Mesenchymal stem cell (in vitro differentiated cells and primary cell): ENCODE measurements at regions not wholly inside any gene's neighbourhood (a gene's known extent, or its start where the extent isn't known, plus 50 kb on each side); places are given as distances from the start of the nearest gene placed in this dataset.
A peak's percentile ranks its signal among the peaks of the same experiment; 100 is the strongest.

Experiments used
- DNase-seq: peaks from one replicate; pipeline ENCODE4 v3.0.0-alpha.2; 2013
- H2AFZ ChIP-seq: one replicate; pipeline ENCODE4 v1.6.1; 2013; ENCODE audit warnings: low read depth, mild to moderate bottlenecking, control low read depth, inconsistent platforms, low read length, moderate library complexity
- H2AK5ac ChIP-seq: 2 replicates; pipeline ENCODE4 v1.6.1; 2013; ENCODE audit warnings: low read length, moderate library complexity, mild to moderate bottlenecking, inconsistent platforms; ENCODE audit not compliant: severe bottlenecking
- H2BK120ac ChIP-seq: one replicate; pipeline ENCODE4 v1.6.1; 2013; ENCODE audit warnings: low read depth, mild to moderate bottlenecking, inconsistent platforms, low read length, moderate library complexity
- H2BK12ac ChIP-seq, 2 experiments: one replicate each; pipeline ENCODE4 v1.6.1; 2013; ENCODE audit warnings: inconsistent platforms in 2 of 2, low read length in 2 of 2, mild to moderate bottlenecking in 2 of 2, moderate library complexity in 2 of 2, control low read depth in 1 of 2
- H2BK15ac ChIP-seq: one replicate; pipeline ENCODE4 v1.6.1; 2013; ENCODE audit warnings: mild to moderate bottlenecking, low read depth, inconsistent platforms; ENCODE audit not compliant: poor library complexity, severe bottlenecking
- H2BK5ac ChIP-seq: 2 replicates; pipeline ENCODE4 v1.6.1; 2013; ENCODE audit warnings: low read depth, mild to moderate bottlenecking, low read length, control low read depth, inconsistent platforms; ENCODE audit not compliant: poor library complexity, severe bottlenecking
- H3K14ac ChIP-seq, 2 experiments: one replicate each; pipeline ENCODE4 v1.6.1; 2013; ENCODE audit warnings: inconsistent platforms in 2 of 2, low read length in 2 of 2, control low read depth in 1 of 2, mild to moderate bottlenecking in 1 of 2, moderate library complexity in 1 of 2
- H3K18ac ChIP-seq, 2 experiments: one replicate each; pipeline ENCODE4 v1.6.1; 2013; ENCODE audit warnings: inconsistent platforms in 2 of 2, low read length in 2 of 2, control low read depth in 1 of 2, low read depth in 1 of 2, mild to moderate bottlenecking in 1 of 2
- H3K23ac ChIP-seq, 2 experiments: one replicate each; pipeline ENCODE4 v1.6.1; 2013; ENCODE audit warnings: inconsistent platforms in 2 of 2, low read length in 2 of 2, mild to moderate bottlenecking in 2 of 2, moderate library complexity in 2 of 2, control low read depth in 1 of 2
- H3K27ac ChIP-seq: 2 replicates; pipeline ENCODE4 v1.5.1; 2013; ENCODE audit warnings: mild to moderate bottlenecking, moderate library complexity, low read length, control low read depth, inconsistent platforms; ENCODE audit not compliant: poor library complexity, severe bottlenecking
- H3K27me3 ChIP-seq, 2 experiments: 2 replicates each; pipeline versions ENCODE4 v1.6.1 to v1.7.0; 2013; ENCODE audit warnings: low read length in 2 of 2, mild to moderate bottlenecking in 2 of 2, moderate library complexity in 2 of 2, control low read depth in 1 of 2, inconsistent platforms in 1 of 2; ENCODE audit not compliant: control insufficient read depth in 1 of 2, insufficient read depth in 1 of 2
- H3K36me3 ChIP-seq, 2 experiments: 2 replicates each; pipeline versions ENCODE4 v1.6.1 to v1.7.0; 2013; ENCODE audit warnings: low read length in 2 of 2, control low read depth in 1 of 2, inconsistent platforms in 1 of 2, low read depth in 1 of 2, mild to moderate bottlenecking in 1 of 2; ENCODE audit not compliant: insufficient read depth in 2 of 2, control insufficient read depth in 1 of 2
- H3K4ac ChIP-seq, 2 experiments: one replicate each; pipeline ENCODE4 v1.6.1; 2013; ENCODE audit warnings: inconsistent platforms in 2 of 2, low read length in 2 of 2, mild to moderate bottlenecking in 2 of 2, moderate library complexity in 2 of 2, control low read depth in 1 of 2, low read depth in 1 of 2
- H3K4me1 ChIP-seq: 2 replicates; pipeline ENCODE4 v1.6.1; 2013; ENCODE audit warnings: low read depth, low read length, control low read depth; ENCODE audit not compliant: control insufficient read depth, insufficient read depth
- H3K4me2 ChIP-seq: 2 replicates; pipeline ENCODE4 v1.6.1; 2013; ENCODE audit warnings: low read length, mild to moderate bottlenecking, inconsistent platforms; ENCODE audit not compliant: poor library complexity, severe bottlenecking
- H3K4me3 ChIP-seq, 2 experiments: 2 replicates each; pipeline versions ENCODE4 v1.5.1 to v1.7.0; 2013; ENCODE audit warnings: low read length in 2 of 2, mild to moderate bottlenecking in 2 of 2, control low read depth in 1 of 2, low read depth in 1 of 2; ENCODE audit not compliant: insufficient read depth in 1 of 2
- H3K79me1 ChIP-seq: replicated peaks from 2 replicates; pipeline ENCODE4 v1.6.1; 2013; ENCODE audit warnings: mild to moderate bottlenecking, control low read depth, low read length, inconsistent platforms; ENCODE audit not compliant: poor library complexity, severe bottlenecking
- H3K9ac ChIP-seq: 2 replicates; pipeline ENCODE4 v1.7.0; 2013; ENCODE audit warnings: mild to moderate bottlenecking, low read length, moderate library complexity
- H3K9me3 ChIP-seq: 2 replicates; pipeline ENCODE4 v1.7.0; 2013; ENCODE audit warnings: mild to moderate bottlenecking, low read length; ENCODE audit not compliant: control insufficient read depth
- H4K8ac ChIP-seq: one replicate; pipeline ENCODE4 v1.6.1; 2013; ENCODE audit warnings: inconsistent platforms, mild to moderate bottlenecking, low read length, moderate library complexity
- H4K91ac ChIP-seq: one replicate; pipeline ENCODE4 v1.6.1; 2013; ENCODE audit warnings: mild to moderate bottlenecking, low read length, inconsistent platforms
- WGBS: methylation state at CpG from one replicate; pipeline ENCODE4 v1.1.7; 2013; ENCODE audit warnings: mixed read lengths; 5-methylcytosine and 5-hydroxymethylcytosine counted together

- WGBS = 36% methylated on average over 5 of the region's 5 CpGs
- H3K9ac ChIP-seq = peak overlapping the region; percentile 71
- H3K23ac ChIP-seq = no peak overlapping the region
- H3K27ac ChIP-seq = peak overlapping the region; percentile 87
- H2BK15ac ChIP-seq = no peak overlapping the region
- H3K9me3 ChIP-seq = no peaks in the 10 kb centered on the region
- no peak overlapping the region for H2AK5ac ChIP-seq
- no peak overlapping the region for H3K14ac ChIP-seq
- no peak overlapping the region for H3K18ac ChIP-seq
- no peak overlapping the region for H3K4me3 ChIP-seq
- peaks cover 7% of the 10 kb centered on the region for H3K4me1 ChIP-seq
- no peak overlapping the region for H2BK12ac ChIP-seq
- H2BK5ac ChIP-seq = peak overlapping the region; percentile 48
- no peaks in the 10 kb centered on the region for H3K27me3 ChIP-seq
- H4K91ac ChIP-seq = no peak overlapping the region
- no peak overlapping the region for H4K8ac ChIP-seq
- no peak overlapping the region for H2BK120ac ChIP-seq
- peaks cover 2% of the 10 kb centered on the region for H3K79me1 ChIP-seq
- H3K36me3 ChIP-seq = no peaks in the 10 kb centered on the region
- DNase-seq = peak; percentile 51
- H2AFZ ChIP-seq = no peak overlapping the region
- no peak overlapping the region for H3K4ac ChIP-seq
- no peak overlapping the region for H3K4me2 ChIP-seq
These were observed 97.7 kb upstream of the PTPN13 start for GRCh38 chr4:86496094-86497080.

GRCh38 chr4:86497131-86497530 lies 97.0 kb upstream of the PTPN13 start:
- 100% methylated on average over 2 of the region's 2 CpGs for WGBS
- no peak overlapping the region for H3K4me3 ChIP-seq

DNA sequence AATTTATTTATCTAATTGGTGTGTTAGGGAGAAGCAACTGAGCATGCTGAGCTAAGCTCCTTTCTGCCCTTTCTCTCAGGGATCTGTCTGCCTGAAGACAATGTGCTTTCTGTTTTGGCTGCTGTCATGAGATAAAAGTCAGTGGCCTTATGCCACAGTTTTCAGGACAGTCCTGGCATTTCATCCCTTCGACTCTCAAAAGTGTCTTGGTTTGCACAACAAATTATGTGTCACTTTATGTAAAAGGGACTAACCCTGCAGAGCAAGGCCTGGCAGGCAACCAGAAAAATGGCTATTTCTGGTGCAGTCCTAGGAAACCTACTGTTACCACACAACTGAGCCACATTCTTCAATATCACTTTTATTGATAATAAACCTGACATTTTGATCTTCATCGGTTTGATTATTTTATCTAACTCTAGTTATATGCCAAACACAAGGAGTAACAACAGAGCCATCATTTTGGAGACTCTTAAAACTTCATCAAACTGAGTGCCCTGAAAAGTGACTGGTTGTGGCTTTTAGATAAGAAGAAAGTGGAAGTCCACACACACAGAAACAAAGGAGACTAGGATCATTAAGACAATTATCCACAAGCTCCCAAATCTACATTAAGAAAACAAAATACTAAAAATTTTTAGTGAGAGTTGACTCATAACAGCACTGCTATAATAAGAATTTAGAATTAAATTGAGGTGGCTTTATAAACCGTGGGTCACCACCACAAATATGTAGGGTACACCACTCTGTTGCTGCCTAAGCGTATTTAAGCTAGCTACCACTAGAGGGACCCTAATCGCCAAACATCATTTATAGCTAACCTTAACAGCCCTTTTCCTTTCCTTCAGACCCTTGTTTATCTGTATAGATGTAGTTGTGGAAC lies 95.9 kb upstream of the PTPN13 start:
- Histone ChIP-seq H3K36me3 (no peaks in the 10 kb centered on the region), H3K9ac (peak overlapping the region; percentile 3), H3K4ac (no peak overlapping the region), H2BK5ac (no peak overlapping the region), H3K18ac (no peak overlapping the region), H3K9me3 (no peaks in the 10 kb centered on the region), H2BK12ac (no peak overlapping the region), H3K27ac (peak overlapping the region; percentile 91), H4K91ac (no peak overlapping the region), H2AK5ac (peak overlapping the region; percentile 95), H3K4me3 (no peak overlapping the region), H4K8ac (no peak overlapping the region), H2BK120ac (no peak overlapping the region), H3K4me1 (peaks cover 7% of the 10 kb centered on the region), H3K23ac (no peak overlapping the region), H3K14ac (no peak overlapping the region), H3K4me2 (no peak overlapping the region), H2AFZ (no peak overlapping the region), H2BK15ac (no peak overlapping the region), H3K79me1 (peaks cover 2% of the 10 kb centered on the region), H3K27me3 (no peaks in the 10 kb centered on the region)
- DNase-seq = peak; percentile 65
- WGBS = 47% methylated on average over 4 of the region's 5 CpGs

More at GRCh38 chr4:86497131-86497530, 97.0 kb upstream of the PTPN13 start:
- Histone ChIP-seq H2AFZ (no peak overlapping the region), H4K8ac (no peak overlapping the region), H3K14ac (no peak overlapping the region), H3K4ac (no peak overlapping the region), H2BK5ac (peak overlapping the region; percentile 67), H2BK120ac (no peak overlapping the region), H3K9ac (no peak overlapping the region), H3K4me2 (no peak overlapping the region), H3K23ac (no peak overlapping the region), H3K27me3 (no peaks in the 10 kb centered on the region), H2BK12ac (no peak overlapping the region), H2BK15ac (no peak overlapping the region), H3K27ac (peak overlapping the region; percentile 91), H3K9me3 (no peaks in the 10 kb centered on the region), H4K91ac (no peak overlapping the region), H3K18ac (no peak overlapping the region), H3K4me1 (peaks cover 7% of the 10 kb centered on the region), H3K79me1 (peaks cover 2% of the 10 kb centered on the region), H3K36me3 (no peaks in the 10 kb centered on the region), H2AK5ac (peak overlapping the region; percentile 95)
- no peak for DNase-seq

GRCh38 chr4:86498863-86499166 lies 95.3 kb upstream of the PTPN13 start:
- Histone ChIP-seq H3K27ac (no peak overlapping the region), H3K4me3 (no peak overlapping the region), H4K8ac (no peak overlapping the region), H3K9me3 (no peaks in the 10 kb centered on the region), H2BK12ac (no peak overlapping the region), H2BK15ac (no peak overlapping the region), H3K4me2 (no peak overlapping the region), H3K79me1 (peaks cover 2% of the 10 kb centered on the region), H3K27me3 (no peaks in the 10 kb centered on the region), H3K14ac (no peak overlapping the region), H2BK120ac (no peak overlapping the region), H3K23ac (no peak overlapping the region), H3K9ac (peak overlapping the region; percentile 1), H3K4ac (no peak overlapping the region), H3K36me3 (no peaks in the 10 kb centered on the region), H2AFZ (no peak overlapping the region), H3K18ac (no peak overlapping the region), H2BK5ac (no peak overlapping the region), H3K4me1 (peaks cover 7% of the 10 kb centered on the region), H2AK5ac (no peak overlapping the region), H4K91ac (no peak overlapping the region)
- DNase-seq = no peak
- no CpG with 5 or more reads among the region's 1 CpG for WGBS
